Liver (tissue), 8 donors: ENCODE measurements at regions not wholly inside any gene's neighbourhood (a gene's known extent, or its start where the extent isn't known, plus 50 kb on each side); places are given as distances from the start of the nearest gene placed in this dataset.

Experiments used
- DNase-seq: peaks from one replicate; pipeline ENCODE4 v3.0.0-alpha.2; 2017; ENCODE audit warnings: low spot score
- H3K27ac ChIP-seq, 2 donors: one replicate each; pipeline ENCODE4 v1.7.0; 2013; ENCODE audit warnings: inconsistent platforms in 2 of 2, low read length in 2 of 2, control low read depth in 1 of 2, low read depth in 1 of 2, mild to moderate bottlenecking in 1 of 2
- H3K27me3 ChIP-seq, 4 donors: one replicate each; pipeline versions ENCODE4 v1.6.1 to v1.7.0; 2013; ENCODE audit warnings: low read length in 3 of 4, inconsistent platforms in 1 of 4, mild to moderate bottlenecking in 1 of 4, moderate library complexity in 1 of 4; ENCODE audit not compliant: control insufficient read depth in 4 of 4, insufficient read depth in 4 of 4
- H3K36me3 ChIP-seq, 4 donors: one replicate each; pipeline versions ENCODE4 v1.6.1 to v1.7.0; 2013; ENCODE audit warnings: low read length in 3 of 4, mild to moderate bottlenecking in 3 of 4, low read depth in 1 of 4, moderate library complexity in 1 of 4; ENCODE audit not compliant: control insufficient read depth in 4 of 4, insufficient read depth in 3 of 4
- H3K4me1 ChIP-seq, 4 donors: one replicate each; pipeline versions ENCODE4 v1.6.1 to v1.7.0; 2013; ENCODE audit warnings: low read length in 3 of 4, mild to moderate bottlenecking in 3 of 4, moderate library complexity in 1 of 4; ENCODE audit not compliant: control insufficient read depth in 4 of 4, insufficient read depth in 4 of 4
- H3K4me3 ChIP-seq, 3 donors: one replicate each; pipeline versions ENCODE4 v1.6.1 to v1.7.0; 2013; ENCODE audit warnings: low read length in 3 of 3, control low read depth in 1 of 3, low read depth in 1 of 3, mild to moderate bottlenecking in 1 of 3
- H3K9ac ChIP-seq, 2 donors: one replicate each; pipeline ENCODE4 v1.7.0; 2013; ENCODE audit warnings: low read length in 2 of 2, mild to moderate bottlenecking in 2 of 2, moderate library complexity in 2 of 2, control low read depth in 1 of 2, low read depth in 1 of 2
- H3K9me3 ChIP-seq, 4 donors: one replicate each; pipeline versions ENCODE4 v1.6.1 to v1.7.0; 2013; ENCODE audit warnings: low read length in 3 of 4; ENCODE audit not compliant: control insufficient read depth in 4 of 4
- CTCF ChIP-seq: fragments of 150-350 bp; IDR thresholded peaks from 2 replicates; pipeline ENCODE4 v1.5.1; 2017; ENCODE audit warnings: improper control_type of control experiment, low read depth, low read length; ENCODE audit not compliant: missing input control
- EGR1 ChIP-seq, 2 donors: IDR thresholded peaks; 2 replicates each; pipeline ENCODE4 v1.6.1; 2016 to 2018; ENCODE audit warnings: antibody characterized with exemption in 2 of 2, low read depth in 2 of 2
- FOXA1 ChIP-seq: IDR thresholded peaks from 2 replicates; pipeline ENCODE4 v1.6.1; 2016; ENCODE audit warnings: antibody characterized with exemption
- FOXA2 ChIP-seq: IDR thresholded peaks from 2 replicates; pipeline ENCODE4 v1.6.1; 2016; ENCODE audit warnings: antibody characterized with exemption
- GABPA ChIP-seq, 2 donors: IDR thresholded peaks in 1 of 2; conservative IDR thresholded peaks in 1 of 2; 2 replicates each; pipeline ENCODE4 v1.6.1; 2016; ENCODE audit warnings: antibody characterized with exemption in 2 of 2, mild to moderate bottlenecking in 1 of 2, moderate library complexity in 1 of 2
- HNF4A ChIP-seq, 2 donors: conservative IDR thresholded peaks; 2 replicates each; pipeline ENCODE4 v1.6.1; 2016; ENCODE audit warnings: antibody characterized with exemption in 2 of 2, mild to moderate bottlenecking in 2 of 2
- HNF4G ChIP-seq: IDR thresholded peaks from 2 replicates; pipeline ENCODE4 v1.6.1; 2016; ENCODE audit warnings: antibody characterized with exemption
- JUND ChIP-seq, 2 donors: IDR thresholded peaks; 2 replicates each; pipeline ENCODE4 v1.6.1; 2016; ENCODE audit warnings: antibody characterized with exemption in 2 of 2
- NR2F2 ChIP-seq: IDR thresholded peaks from 2 replicates; pipeline ENCODE4 v1.6.1; 2016; ENCODE audit warnings: antibody characterized with exemption
- RAD21 ChIP-seq, 2 donors: IDR thresholded peaks; 2 replicates each; pipeline ENCODE4 v1.6.1; 2016; ENCODE audit warnings: antibody characterized with exemption in 2 of 2, mild to moderate bottlenecking in 2 of 2
- RXRA ChIP-seq, 2 donors: IDR thresholded peaks; 2 replicates each; pipeline ENCODE4 v1.6.1; 2017 to 2018; ENCODE audit warnings: antibody characterized with exemption in 2 of 2, mild to moderate bottlenecking in 1 of 2
- SP1 ChIP-seq: IDR thresholded peaks from 2 replicates; pipeline ENCODE4 v1.6.1; 2018; ENCODE audit warnings: antibody characterized with exemption, mild to moderate bottlenecking
- TAF1 ChIP-seq: conservative IDR thresholded peaks from 2 replicates; pipeline ENCODE4 v1.6.1; 2016; ENCODE audit warnings: antibody characterized with exemption, mild to moderate bottlenecking
- YY1 ChIP-seq: IDR thresholded peaks from 2 replicates; pipeline ENCODE4 v1.6.1; 2016; ENCODE audit warnings: antibody characterized with exemption, mild to moderate bottlenecking
- ZBTB33 ChIP-seq: IDR thresholded peaks from 2 replicates; pipeline ENCODE4 v1.6.1; 2016; ENCODE audit warnings: antibody characterized with exemption
- WGBS: extraction: QIAGEN DNeasy Blood & Tissue Kit; methylation state at CpG from one replicate; pipeline ENCODE4 v1.1.7; 2013; 5-methylcytosine and 5-hydroxymethylcytosine counted together
- TF ChIP-seq, protein P1 (sequence below): IDR thresholded peaks from 2 replicates; pipeline ENCODE4 v1.6.1; 2016; ENCODE audit warnings: antibody characterized with exemption
- TF ChIP-seq, protein P2 (sequence below): IDR thresholded peaks from 2 replicates; pipeline ENCODE4 v1.6.1; 2016; ENCODE audit warnings: antibody characterized with exemption, mild to moderate bottlenecking
- TF ChIP-seq, protein P3 (sequence below): IDR thresholded peaks from 2 replicates; pipeline ENCODE4 v1.6.1; 2016; ENCODE audit warnings: antibody characterized with exemption
- donor health status: healthy.
- donor health status: healthy.
- donor health status: healthy.
- donor health status: healthy.
- donor health status: healthy.

GRCh38 chr9:81479573-81479972, 209.8 kb downstream of the TLE1 start:
- Histone ChIP-seq H3K27me3 (no peaks in the 10 kb centered on the region), H3K27ac (no peak overlapping the region), H3K36me3 (no peaks in the 10 kb centered on the region), H3K4me3 (no peak overlapping the region), H3K9ac (no peak overlapping the region), H3K9me3 (no peaks in the 10 kb centered on the region), H3K4me1 (no peaks in the 10 kb centered on the region)
- DNase-seq: no peak
- WGBS: 85% methylated on average over 2 of the region's 2 CpGs
- TF ChIP-seq GABPA (IDR thresholded peaks at IDR 0.05 in 1 of 2, conservative IDR thresholded peaks at IDR 0.05 in 1 of 2) (no peak), HNF4G (no peak), RXRA (IDR thresholded peaks at IDR 0.05) (no peak), SP1 (no peak), ZBTB33 (no peak), JUND (IDR thresholded peaks at IDR 0.05) (no peak)
- TF ChIP-seq, protein P1, sequence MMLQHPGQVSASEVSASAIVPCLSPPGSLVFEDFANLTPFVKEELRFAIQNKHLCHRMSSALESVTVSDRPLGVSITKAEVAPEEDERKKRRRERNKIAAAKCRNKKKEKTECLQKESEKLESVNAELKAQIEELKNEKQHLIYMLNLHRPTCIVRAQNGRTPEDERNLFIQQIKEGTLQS: no peak
- TF ChIP-seq, protein P2, sequence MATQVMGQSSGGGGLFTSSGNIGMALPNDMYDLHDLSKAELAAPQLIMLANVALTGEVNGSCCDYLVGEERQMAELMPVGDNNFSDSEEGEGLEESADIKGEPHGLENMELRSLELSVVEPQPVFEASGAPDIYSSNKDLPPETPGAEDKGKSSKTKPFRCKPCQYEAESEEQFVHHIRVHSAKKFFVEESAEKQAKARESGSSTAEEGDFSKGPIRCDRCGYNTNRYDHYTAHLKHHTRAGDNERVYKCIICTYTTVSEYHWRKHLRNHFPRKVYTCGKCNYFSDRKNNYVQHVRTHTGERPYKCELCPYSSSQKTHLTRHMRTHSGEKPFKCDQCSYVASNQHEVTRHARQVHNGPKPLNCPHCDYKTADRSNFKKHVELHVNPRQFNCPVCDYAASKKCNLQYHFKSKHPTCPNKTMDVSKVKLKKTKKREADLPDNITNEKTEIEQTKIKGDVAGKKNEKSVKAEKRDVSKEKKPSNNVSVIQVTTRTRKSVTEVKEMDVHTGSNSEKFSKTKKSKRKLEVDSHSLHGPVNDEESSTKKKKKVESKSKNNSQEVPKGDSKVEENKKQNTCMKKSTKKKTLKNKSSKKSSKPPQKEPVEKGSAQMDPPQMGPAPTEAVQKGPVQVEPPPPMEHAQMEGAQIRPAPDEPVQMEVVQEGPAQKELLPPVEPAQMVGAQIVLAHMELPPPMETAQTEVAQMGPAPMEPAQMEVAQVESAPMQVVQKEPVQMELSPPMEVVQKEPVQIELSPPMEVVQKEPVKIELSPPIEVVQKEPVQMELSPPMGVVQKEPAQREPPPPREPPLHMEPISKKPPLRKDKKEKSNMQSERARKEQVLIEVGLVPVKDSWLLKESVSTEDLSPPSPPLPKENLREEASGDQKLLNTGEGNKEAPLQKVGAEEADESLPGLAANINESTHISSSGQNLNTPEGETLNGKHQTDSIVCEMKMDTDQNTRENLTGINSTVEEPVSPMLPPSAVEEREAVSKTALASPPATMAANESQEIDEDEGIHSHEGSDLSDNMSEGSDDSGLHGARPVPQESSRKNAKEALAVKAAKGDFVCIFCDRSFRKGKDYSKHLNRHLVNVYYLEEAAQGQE: no peak

DNA sequence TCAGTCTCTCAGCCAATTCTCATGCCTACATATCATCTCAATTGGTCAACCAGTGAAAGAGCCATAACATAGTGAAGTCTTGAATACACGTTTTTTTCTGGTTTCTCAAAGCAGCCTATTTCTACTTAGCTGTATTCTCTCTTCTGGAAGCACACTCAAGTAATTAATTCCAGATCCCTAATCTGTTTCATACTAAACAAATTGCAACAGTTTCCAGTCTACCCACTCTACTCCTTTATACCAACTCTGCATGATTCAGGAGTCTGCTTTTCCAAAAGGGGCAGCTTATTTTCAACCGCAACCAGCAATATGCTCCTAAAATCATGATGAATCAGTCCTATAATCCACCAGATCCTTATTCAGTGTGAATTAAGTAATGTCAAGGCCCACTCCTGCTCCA, 211.7 kb downstream of the TLE1 start:
- TF ChIP-seq CTCF (no peak), ZBTB33 (no peak), RAD21 (IDR thresholded peaks at IDR 0.05) (no peak), YY1 (no peak), HNF4G (no peak), NR2F2 (no peak), RXRA (IDR thresholded peaks at IDR 0.05) (no peak), EGR1 (IDR thresholded peaks at IDR 0.05; ENCODE audit: low read depth in 2 of 2) (no peak), TAF1 (no peak), HNF4A (conservative IDR thresholded peaks at IDR 0.05) (no peak), JUND (IDR thresholded peaks at IDR 0.05) (no peak), FOXA1 (no peak), SP1 (no peak), FOXA2 (no peak), GABPA (IDR thresholded peaks at IDR 0.05 in 1 of 2, conservative IDR thresholded peaks at IDR 0.05 in 1 of 2) (no peak)
- TF ChIP-seq, protein P1: no peak
- TF ChIP-seq, protein P2: no peak
- TF ChIP-seq, protein P3, sequence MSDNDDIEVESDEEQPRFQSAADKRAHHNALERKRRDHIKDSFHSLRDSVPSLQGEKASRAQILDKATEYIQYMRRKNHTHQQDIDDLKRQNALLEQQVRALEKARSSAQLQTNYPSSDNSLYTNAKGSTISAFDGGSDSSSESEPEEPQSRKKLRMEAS: no peak
- Histone ChIP-seq H3K27me3 (no peaks in the 10 kb centered on the region), H3K9ac (no peak overlapping the region), H3K4me3 (no peak overlapping the region), H3K9me3 (no peaks in the 10 kb centered on the region), H3K36me3 (no peaks in the 10 kb centered on the region), H3K4me1 (no peaks in the 10 kb centered on the region), H3K27ac (no peak overlapping the region)
- no peak for DNase-seq
- WGBS: 91% methylated on average over 2 of the region's 2 CpGs
